ENCODE measurements at regions not wholly inside any gene's neighbourhood (a gene's known extent, or its start where the extent isn't known, plus 50 kb on each side); places are given as distances from the start of the nearest gene placed in this dataset.

- Histone ChIP-seq H3K4me1 (ENCODE audit: insufficient read depth) (no peaks in the 10 kb centered on the region), H3K79me2 (no peaks in the 10 kb centered on the region), H3K9me2 (replicated peaks; ENCODE audit: insufficient read depth) (no peaks in the 10 kb centered on the region), H4K20me1 (ENCODE audit: insufficient read depth, poor library complexity, severe bottlenecking) (no peaks in the 10 kb centered on the region), H3K4me2 (no peak overlapping the region), H3K27ac (no peak overlapping the region), H3K36me3 (replicated peaks; ENCODE audit: insufficient read depth, low read depth) (no peaks in the 10 kb centered on the region), H3K27me3 (no peaks in the 10 kb centered on the region), H2AFZ (no peak overlapping the region), H3K9me3 (ENCODE audit: low read depth) (no peaks in the 10 kb centered on the region), H3K4me3 (no peak overlapping the region)
- 85% methylated on average over 5 of the region's 5 CpGs for WGBS (ENCODE audit: low lambda C conversion rate, missing lambda C conversion rate)
- TF ChIP-seq EZH2phosphoT487 (IDR thresholded peaks at IDR 0.05; ENCODE audit: low read depth, severe bottlenecking, unreplicated experiment): no peak
- TF ChIP-seq CTCF (IDR thresholded peaks at IDR 0.05; ENCODE audit: poor library complexity): no peak
- TF ChIP-seq EZH2 (IDR thresholded peaks at IDR 0.05; ENCODE audit: borderline replicate concordance): no peak
- no peak for DNase-seq (ENCODE audit: low spot score)
These were observed 68.6 kb upstream of the ADGRG2 start for GRCh38 chrX:19190902-19191301.

- Histone ChIP-seq H3K79me2 (no peaks in the 10 kb centered on the region), H3K36me3 (replicated peaks; ENCODE audit: insufficient read depth, low read depth) (no peaks in the 10 kb centered on the region), H4K20me1 (ENCODE audit: insufficient read depth, poor library complexity, severe bottlenecking) (no peaks in the 10 kb centered on the region), H3K4me3 (no peak overlapping the region), H3K9me3 (ENCODE audit: low read depth) (no peaks in the 10 kb centered on the region), H3K4me1 (ENCODE audit: insufficient read depth) (no peaks in the 10 kb centered on the region), H3K27ac (no peak overlapping the region), H3K9me2 (replicated peaks; ENCODE audit: insufficient read depth) (no peaks in the 10 kb centered on the region), H3K27me3 (no peaks in the 10 kb centered on the region), H3K4me2 (no peak overlapping the region), H2AFZ (no peak overlapping the region)
- WGBS (ENCODE audit: low lambda C conversion rate, missing lambda C conversion rate): 70% methylated on average over 8 of the region's 8 CpGs
- no peak for DNase-seq (ENCODE audit: low spot score)
- TF ChIP-seq EZH2 (IDR thresholded peaks at IDR 0.05; ENCODE audit: borderline replicate concordance): no peak
- TF ChIP-seq CTCF (IDR thresholded peaks at IDR 0.05; ENCODE audit: poor library complexity): no peak
- TF ChIP-seq EZH2phosphoT487 (IDR thresholded peaks at IDR 0.05; ENCODE audit: low read depth, severe bottlenecking, unreplicated experiment): no peak
These were observed 71.3 kb upstream of the ADGRG2 start for GRCh38 chrX:19193565-19193964.

- no peaks in the 10 kb centered on the region for H3K27me3 ChIP-seq
- 72% methylated on average over 9 of the region's 9 CpGs for WGBS (ENCODE audit: low lambda C conversion rate, missing lambda C conversion rate)
These were observed 72.3 kb upstream of the ADGRG2 start for GRCh38 chrX:19194285-19195242.

More at GRCh38 chrX:19194285-19195242, 72.3 kb upstream of the ADGRG2 start:
- no peaks in the 10 kb centered on the region for H3K9me2 ChIP-seq (replicated peaks; ENCODE audit: insufficient read depth)
- DNase-seq (ENCODE audit: low spot score): no peak
- H3K79me2 ChIP-seq: no peaks in the 10 kb centered on the region
- no peak overlapping the region for H3K4me3 ChIP-seq
- H3K27ac ChIP-seq: peak overlapping the region; percentile 3
- H2AFZ ChIP-seq: no peak overlapping the region
- H3K9me3 ChIP-seq (ENCODE audit: low read depth): no peaks in the 10 kb centered on the region
- TF ChIP-seq CTCF (IDR thresholded peaks at IDR 0.05; ENCODE audit: poor library complexity): no peak
- no peak for TF ChIP-seq EZH2phosphoT487 (IDR thresholded peaks at IDR 0.05; ENCODE audit: low read depth, severe bottlenecking, unreplicated experiment)
- TF ChIP-seq EZH2 (IDR thresholded peaks at IDR 0.05; ENCODE audit: borderline replicate concordance): no peak
- no peak overlapping the region for H3K4me2 ChIP-seq
- H3K4me1 ChIP-seq (ENCODE audit: insufficient read depth): no peaks in the 10 kb centered on the region
- H3K36me3 ChIP-seq (replicated peaks; ENCODE audit: insufficient read depth, low read depth): no peaks in the 10 kb centered on the region
- H4K20me1 ChIP-seq (ENCODE audit: insufficient read depth, poor library complexity, severe bottlenecking): no peaks in the 10 kb centered on the region
